ENCODE measurements at regions not wholly inside any gene's neighbourhood (a gene's known extent, or its start where the extent isn't known, plus 50 kb on each side); places are given as distances from the start of the nearest gene placed in this dataset.

- Histone ChIP-seq H3K9ac (ENCODE audit: low read depth in 1 of 3, low read length in 3 of 3) (no peak overlapping the region), H3K9me3 (ENCODE audit: control insufficient read depth in 3 of 3, low read length in 3 of 3) (no peaks in the 10 kb centered on the region), H3K4me1 (ENCODE audit: control insufficient read depth in 3 of 3, insufficient read depth in 3 of 3, low read length in 3 of 3) (no peaks in the 10 kb centered on the region), H3K27me3 (ENCODE audit: control insufficient read depth in 3 of 3, insufficient read depth in 3 of 3, low read length in 3 of 3) (peaks cover 3 to 11% (median 9%) of the 10 kb centered on the region in 3 donors), H3K36me3 (ENCODE audit: control insufficient read depth in 3 of 3, insufficient read depth in 3 of 3, low read length in 3 of 3) (no peaks in the 10 kb centered on the region), H3K4me3 (ENCODE audit: low read length in 3 of 3) (no peak overlapping the region), H3K27ac (ENCODE audit: low read depth, low read length) (no peak overlapping the region)
Measured at GRCh38 chr1:62951428-62951827, 167.5 kb downstream of the ATG4C start.

GRCh38 chr1:62952596-62952995 lies 168.7 kb downstream of the ATG4C start:
- peaks cover 3 to 11% (median 9%) of the 10 kb centered on the region in 3 donors for H3K27me3 ChIP-seq (ENCODE audit: control insufficient read depth in 3 of 3, insufficient read depth in 3 of 3, low read length in 3 of 3)
- H3K36me3 ChIP-seq (ENCODE audit: control insufficient read depth in 3 of 3, insufficient read depth in 3 of 3, low read length in 3 of 3) = no peaks in the 10 kb centered on the region
- no peaks in the 10 kb centered on the region for H3K9me3 ChIP-seq (ENCODE audit: control insufficient read depth in 3 of 3, low read length in 3 of 3)
- no peaks in the 10 kb centered on the region for H3K4me1 ChIP-seq (ENCODE audit: control insufficient read depth in 3 of 3, insufficient read depth in 3 of 3, low read length in 3 of 3)
- H3K9ac ChIP-seq (ENCODE audit: low read depth in 1 of 3, low read length in 3 of 3) = no peak overlapping the region
- no peak overlapping the region for H3K4me3 ChIP-seq (ENCODE audit: low read length in 3 of 3)
- no peak overlapping the region for H3K27ac ChIP-seq (ENCODE audit: low read depth, low read length)

- Histone ChIP-seq H3K9me3 (ENCODE audit: control insufficient read depth in 3 of 3, low read length in 3 of 3) (no peaks in the 10 kb centered on the region), H3K27me3 (ENCODE audit: control insufficient read depth in 3 of 3, insufficient read depth in 3 of 3, low read length in 3 of 3) (peaks cover 3 to 11% (median 9%) of the 10 kb centered on the region in 3 donors), H3K4me1 (ENCODE audit: control insufficient read depth in 3 of 3, insufficient read depth in 3 of 3, low read length in 3 of 3) (no peaks in the 10 kb centered on the region), H3K4me3 (ENCODE audit: low read length in 3 of 3) (no peak overlapping the region), H3K9ac (ENCODE audit: low read depth in 1 of 3, low read length in 3 of 3) (no peak overlapping the region), H3K27ac (ENCODE audit: low read depth, low read length) (no peak overlapping the region), H3K36me3 (ENCODE audit: control insufficient read depth in 3 of 3, insufficient read depth in 3 of 3, low read length in 3 of 3) (no peaks in the 10 kb centered on the region)
Measured at GRCh38 chr1:62953633-62954032, 169.7 kb downstream of the ATG4C start.

DNA sequence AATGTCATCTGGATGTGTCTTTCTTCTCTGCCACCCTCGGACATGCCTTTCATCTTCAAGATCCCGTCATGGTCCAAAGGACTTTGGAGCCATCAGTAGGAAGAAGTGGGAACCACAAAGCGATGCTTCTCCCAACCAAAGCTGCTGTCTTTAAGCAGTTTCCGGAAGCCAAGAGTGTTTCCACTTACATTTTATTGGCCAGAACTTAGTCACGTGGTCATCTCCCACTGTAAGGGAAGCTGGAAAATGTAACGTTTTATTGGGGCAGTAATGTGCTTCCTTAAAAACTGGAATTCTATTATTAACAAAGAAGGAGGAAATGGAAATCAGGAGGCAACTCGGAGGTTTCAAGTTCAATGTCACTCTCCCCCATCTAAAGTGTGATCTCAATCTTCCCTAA lies 170.8 kb downstream of the ATG4C start:
- Histone ChIP-seq H3K9ac (ENCODE audit: low read depth in 1 of 3, low read length in 3 of 3) (no peak overlapping the region), H3K36me3 (ENCODE audit: control insufficient read depth in 3 of 3, insufficient read depth in 3 of 3, low read length in 3 of 3) (no peaks in the 10 kb centered on the region), H3K4me1 (ENCODE audit: control insufficient read depth in 3 of 3, insufficient read depth in 3 of 3, low read length in 3 of 3) (no peaks in the 10 kb centered on the region), H3K27me3 (ENCODE audit: control insufficient read depth in 3 of 3, insufficient read depth in 3 of 3, low read length in 3 of 3) (peaks cover 3 to 11% (median 9%) of the 10 kb centered on the region in 3 donors), H3K27ac (ENCODE audit: low read depth, low read length) (no peak overlapping the region), H3K4me3 (ENCODE audit: low read length in 3 of 3) (no peak overlapping the region), H3K9me3 (ENCODE audit: control insufficient read depth in 3 of 3, low read length in 3 of 3) (no peaks in the 10 kb centered on the region)

DNA sequence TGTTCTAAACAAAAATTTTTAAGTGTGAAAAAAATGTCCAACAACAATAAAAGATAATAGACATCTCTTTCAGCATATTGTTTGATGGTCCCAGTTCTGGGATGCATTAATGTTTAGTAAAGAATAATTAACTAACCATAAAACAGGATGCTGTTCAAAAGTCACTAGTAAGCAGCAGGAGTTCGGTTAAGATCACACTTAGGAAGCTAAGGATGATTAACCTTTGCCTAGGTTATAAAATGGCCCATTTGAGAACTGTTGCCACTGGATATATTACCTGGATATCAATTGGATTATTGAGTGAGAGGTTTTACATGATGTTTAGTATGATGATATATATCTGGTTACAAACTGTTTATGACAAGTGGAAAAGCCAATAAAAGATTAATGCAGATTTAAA lies 171.7 kb downstream of the ATG4C start:
- H3K9me3 ChIP-seq (ENCODE audit: control insufficient read depth in 3 of 3, low read length in 3 of 3) = no peaks in the 10 kb centered on the region
- no peak overlapping the region for H3K4me3 ChIP-seq (ENCODE audit: low read length in 3 of 3)
- H3K27ac ChIP-seq (ENCODE audit: low read depth, low read length) = no peak overlapping the region
- no peaks in the 10 kb centered on the region for H3K36me3 ChIP-seq (ENCODE audit: control insufficient read depth in 3 of 3, insufficient read depth in 3 of 3, low read length in 3 of 3)
- no peaks in the 10 kb centered on the region for H3K4me1 ChIP-seq (ENCODE audit: control insufficient read depth in 3 of 3, insufficient read depth in 3 of 3, low read length in 3 of 3)
- no peak overlapping the region for H3K9ac ChIP-seq (ENCODE audit: low read depth in 1 of 3, low read length in 3 of 3)
- H3K27me3 ChIP-seq (ENCODE audit: control insufficient read depth in 3 of 3, insufficient read depth in 3 of 3, low read length in 3 of 3) = peaks cover 0 to 11% (median 9%) of the 10 kb centered on the region in 3 donors

GRCh38 chr1:62962014-62962812 lies 178.3 kb downstream of the ATG4C start:
- Histone ChIP-seq H3K9ac (ENCODE audit: low read depth in 1 of 3, low read length in 3 of 3) (no peak overlapping the region), H3K4me3 (ENCODE audit: low read length in 3 of 3) (no peak overlapping the region), H3K9me3 (ENCODE audit: control insufficient read depth in 3 of 3, low read length in 3 of 3) (no peaks in the 10 kb centered on the region), H3K36me3 (ENCODE audit: control insufficient read depth in 3 of 3, insufficient read depth in 3 of 3, low read length in 3 of 3) (no peaks in the 10 kb centered on the region), H3K27ac (ENCODE audit: low read depth, low read length) (no peak overlapping the region), H3K27me3 (ENCODE audit: control insufficient read depth in 3 of 3, insufficient read depth in 3 of 3, low read length in 3 of 3) (peaks cover 3 to 17% (median 4%) of the 10 kb centered on the region in 3 donors), H3K4me1 (ENCODE audit: control insufficient read depth in 3 of 3, insufficient read depth in 3 of 3, low read length in 3 of 3) (no peaks in the 10 kb centered on the region)

- H3K27me3 ChIP-seq (ENCODE audit: control insufficient read depth in 3 of 3, insufficient read depth in 3 of 3, low read length in 3 of 3) = peaks cover 3 to 17% (median 4%) of the 10 kb centered on the region in 3 donors
- H3K4me1 ChIP-seq (ENCODE audit: control insufficient read depth in 3 of 3, insufficient read depth in 3 of 3, low read length in 3 of 3) = no peaks in the 10 kb centered on the region
- H3K36me3 ChIP-seq (ENCODE audit: control insufficient read depth in 3 of 3, insufficient read depth in 3 of 3, low read length in 3 of 3) = no peaks in the 10 kb centered on the region
- no peak overlapping the region for H3K4me3 ChIP-seq (ENCODE audit: low read length in 3 of 3)
- no peak overlapping the region for H3K9ac ChIP-seq (ENCODE audit: low read depth in 1 of 3, low read length in 3 of 3)
- no peak overlapping the region for H3K27ac ChIP-seq (ENCODE audit: low read depth, low read length)
- no peaks in the 10 kb centered on the region for H3K9me3 ChIP-seq (ENCODE audit: control insufficient read depth in 3 of 3, low read length in 3 of 3)
Measured at GRCh38 chr1:62962901-62963776, 179.2 kb downstream of the ATG4C start.

DNA sequence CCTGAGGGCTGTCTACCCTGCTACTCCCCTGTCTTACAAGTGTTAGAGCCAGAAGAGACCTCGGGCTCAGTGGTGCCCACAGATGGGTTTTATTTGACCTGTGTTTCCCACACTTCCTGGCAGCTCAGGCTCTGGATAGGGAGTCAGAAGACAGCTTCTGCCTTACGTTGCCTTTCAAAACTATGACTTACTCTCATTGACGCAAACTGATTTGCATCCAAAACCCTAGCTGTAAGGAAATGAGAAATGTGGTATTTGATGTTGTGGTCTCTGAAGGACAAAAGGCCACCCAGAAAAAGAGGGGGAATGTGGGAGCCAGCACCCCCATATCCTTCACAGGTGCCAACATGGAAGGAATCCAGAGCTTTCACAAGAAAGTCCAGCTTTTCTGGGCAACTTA lies 180.2 kb downstream of the ATG4C start:
- H3K4me3 ChIP-seq (ENCODE audit: low read length in 3 of 3) = no peak overlapping the region
- no peaks in the 10 kb centered on the region for H3K36me3 ChIP-seq (ENCODE audit: control insufficient read depth in 3 of 3, insufficient read depth in 3 of 3, low read length in 3 of 3)
- no peaks in the 10 kb centered on the region for H3K9me3 ChIP-seq (ENCODE audit: control insufficient read depth in 3 of 3, low read length in 3 of 3)
- H3K9ac ChIP-seq (ENCODE audit: low read depth in 1 of 3, low read length in 3 of 3) = no peak overlapping the region
- no peak overlapping the region for H3K27ac ChIP-seq (ENCODE audit: low read depth, low read length)
- H3K4me1 ChIP-seq (ENCODE audit: control insufficient read depth in 3 of 3, insufficient read depth in 3 of 3, low read length in 3 of 3) = no peaks in the 10 kb centered on the region
- H3K27me3 ChIP-seq (ENCODE audit: control insufficient read depth in 3 of 3, insufficient read depth in 3 of 3, low read length in 3 of 3) = peaks cover 3 to 17% (median 4%) of the 10 kb centered on the region in 3 donors

DNA sequence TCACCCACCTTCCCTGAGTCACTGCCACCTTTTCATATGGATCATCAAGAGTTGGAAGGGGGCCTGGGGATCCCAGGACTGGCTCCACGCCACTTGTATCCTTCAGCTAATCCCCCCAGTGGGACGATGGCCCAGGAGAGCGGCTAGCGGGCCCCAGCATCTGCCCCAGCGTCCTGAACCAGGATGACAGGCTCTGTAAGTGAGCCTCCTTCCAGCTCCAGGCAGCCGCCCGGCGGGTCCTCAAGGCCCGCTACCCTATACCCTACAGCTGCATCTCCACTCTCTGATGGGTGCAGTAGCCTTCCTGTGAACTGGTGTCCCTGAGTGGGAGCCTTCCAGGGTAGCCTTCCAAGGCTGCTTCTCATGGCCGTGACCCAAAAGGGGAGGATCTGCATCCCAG lies 183.1 kb downstream of the ATG4C start:
- H3K9me3 ChIP-seq (ENCODE audit: control insufficient read depth in 3 of 3, low read length in 3 of 3) = no peaks in the 10 kb centered on the region
- H3K9ac ChIP-seq (ENCODE audit: low read depth in 1 of 3, low read length in 3 of 3) = no peak overlapping the region
- H3K4me1 ChIP-seq (ENCODE audit: control insufficient read depth in 3 of 3, insufficient read depth in 3 of 3, low read length in 3 of 3) = no peaks in the 10 kb centered on the region
- H3K27me3 ChIP-seq (ENCODE audit: control insufficient read depth in 3 of 3, insufficient read depth in 3 of 3, low read length in 3 of 3) = peaks cover 3 to 17% (median 4%) of the 10 kb centered on the region in 3 donors
- H3K4me3 ChIP-seq (ENCODE audit: low read length in 3 of 3) = no peak overlapping the region
- no peak overlapping the region for H3K27ac ChIP-seq (ENCODE audit: low read depth, low read length)
- no peaks in the 10 kb centered on the region for H3K36me3 ChIP-seq (ENCODE audit: control insufficient read depth in 3 of 3, insufficient read depth in 3 of 3, low read length in 3 of 3)

GRCh38 chr1:62977366-62977765 lies 193.4 kb downstream of the ATG4C start:
- Histone ChIP-seq H3K36me3 (ENCODE audit: control insufficient read depth in 3 of 3, insufficient read depth in 3 of 3, low read length in 3 of 3) (no peaks in the 10 kb centered on the region), H3K4me3 (ENCODE audit: low read length in 3 of 3) (no peak overlapping the region), H3K27me3 (ENCODE audit: control insufficient read depth in 3 of 3, insufficient read depth in 3 of 3, low read length in 3 of 3) (peaks cover 0 to 3% (median 0%) of the 10 kb centered on the region in 3 donors), H3K4me1 (ENCODE audit: control insufficient read depth in 3 of 3, insufficient read depth in 3 of 3, low read length in 3 of 3) (no peaks in the 10 kb centered on the region), H3K27ac (ENCODE audit: low read depth, low read length) (no peak overlapping the region), H3K9ac (ENCODE audit: low read depth in 1 of 3, low read length in 3 of 3) (no peak overlapping the region), H3K9me3 (ENCODE audit: control insufficient read depth in 3 of 3, low read length in 3 of 3) (no peaks in the 10 kb centered on the region)

All from skeletal muscle tissue (tissue), 3 donors.